Effector CD8-positive, alpha-beta T cell (primary cell): ENCODE measurements at regions not wholly inside any gene's neighbourhood (a gene's known extent, or its start where the extent isn't known, plus 50 kb on each side); places are given as distances from the start of the nearest gene placed in this dataset.

ENCODE experiments used
- DNase-seq: peaks from one replicate; lab custom pipeline; 2025; lab: John Stamatoyannopoulos, UW

- no peak for DNase-seq
Measured at GRCh38 chr3:30069056-30069455, 537.3 kb upstream of the TGFBR2 start.

GRCh38 chr3:30073040-30073439, 533.4 kb upstream of the TGFBR2 start:
- DNase-seq = no peak

GRCh38 chr3:30073622-30074021, 532.8 kb upstream of the TGFBR2 start:
- DNase-seq = no peak

- DNase-seq = no peak
Measured at GRCh38 chr3:30075514-30075913, 530.9 kb upstream of the TGFBR2 start.

GRCh38 chr3:30076899-30077298, 529.5 kb upstream of the TGFBR2 start:
- no peak for DNase-seq

GRCh38 chr3:30077746-30078145, 528.7 kb upstream of the TGFBR2 start:
- no peak for DNase-seq

GRCh38 chr3:30078736-30079135, 527.7 kb upstream of the TGFBR2 start:
- DNase-seq = no peak

GRCh38 chr3:30081904-30082303, 524.5 kb upstream of the TGFBR2 start:
- DNase-seq = no peak

GRCh38 chr3:30082652-30083051, 523.7 kb upstream of the TGFBR2 start:
- DNase-seq = no peak

- no peak for DNase-seq
Measured at GRCh38 chr3:30083315-30083714, 523.1 kb upstream of the TGFBR2 start.

- DNase-seq = no peak
Measured at GRCh38 chr3:30084316-30084715, 522.1 kb upstream of the TGFBR2 start.

- no peak for DNase-seq
Measured at GRCh38 chr3:30084971-30085403, 521.4 kb upstream of the TGFBR2 start.

GRCh38 chr3:30085486-30085885, 520.9 kb upstream of the TGFBR2 start:
- no peak for DNase-seq

- DNase-seq = no peak
Measured at GRCh38 chr3:30091686-30092085, 514.7 kb upstream of the TGFBR2 start.

GRCh38 chr3:30097022-30097650, 509.3 kb upstream of the TGFBR2 start:
- no peak for DNase-seq

GRCh38 chr3:30098243-30098642, 508.2 kb upstream of the TGFBR2 start:
- no peak for DNase-seq

GRCh38 chr3:30098653-30099455, 507.5 kb upstream of the TGFBR2 start:
- DNase-seq = no peak

GRCh38 chr3:30102356-30102755, 504.0 kb upstream of the TGFBR2 start:
- no peak for DNase-seq

- no peak for DNase-seq
Measured at GRCh38 chr3:30103186-30103585, 503.2 kb upstream of the TGFBR2 start.

- no peak for DNase-seq
Measured at GRCh38 chr3:30107531-30107930, 498.9 kb upstream of the TGFBR2 start.

GRCh38 chr3:30112411-30112810, 494.0 kb upstream of the TGFBR2 start:
- no peak for DNase-seq

GRCh38 chr3:30112902-30113484, 493.4 kb upstream of the TGFBR2 start:
- DNase-seq = no peak

GRCh38 chr3:30113906-30114305, 492.5 kb upstream of the TGFBR2 start:
- no peak for DNase-seq
